Rectal smooth muscle tissue (tissue), 1 donor: ENCODE measurements at regions not wholly inside any gene's neighbourhood (a gene's known extent, or its start where the extent isn't known, plus 50 kb on each side); places are given as distances from the start of the nearest gene placed in this dataset.
"Not testable (repeated sequence)": the region's sequence is repeated elsewhere in the genome, so short reads cannot be mapped to it uniquely, and the experiment has no call there.

Source experiments
- H3K27ac ChIP-seq: one replicate; pipeline ENCODE4 v1.7.0; 2013; ENCODE audit warnings: low read depth, low read length, inconsistent platforms
- H3K27me3 ChIP-seq: one replicate; pipeline ENCODE4 v1.7.0; 2013; ENCODE audit warnings: low read length; ENCODE audit not compliant: control insufficient read depth, insufficient read depth
- H3K36me3 ChIP-seq: one replicate; pipeline ENCODE4 v1.7.0; 2013; ENCODE audit warnings: low read length; ENCODE audit not compliant: control insufficient read depth, insufficient read depth
- H3K4me1 ChIP-seq: one replicate; pipeline ENCODE4 v1.7.0; 2013; ENCODE audit warnings: low read length; ENCODE audit not compliant: control insufficient read depth, insufficient read depth
- H3K4me3 ChIP-seq: one replicate; pipeline ENCODE4 v1.7.0; 2013; ENCODE audit warnings: low read length
- H3K9ac ChIP-seq: one replicate; pipeline ENCODE4 v1.7.0; 2013; ENCODE audit warnings: low read length

DNA sequence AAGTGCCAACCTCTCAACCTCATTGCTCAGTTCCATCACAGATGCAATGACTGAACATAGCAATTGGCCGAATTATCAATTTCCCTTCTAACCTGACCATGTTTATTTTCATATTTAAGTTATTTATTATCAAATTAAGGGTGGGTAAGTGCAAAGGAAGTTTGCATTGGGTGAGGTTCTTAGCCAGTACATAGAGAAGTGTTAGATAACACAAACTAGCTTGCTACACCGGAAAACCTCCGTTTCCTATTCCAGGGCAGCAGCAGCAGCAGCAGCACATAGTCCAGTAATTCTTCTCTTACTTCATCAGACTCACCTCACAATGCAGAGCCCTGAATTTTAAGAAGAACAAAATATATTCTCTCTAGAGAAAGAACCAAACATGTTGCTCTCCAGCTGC, 200.5 kb upstream of the OR4E1 start:
- no peaks in the 10 kb centered on the region for H3K36me3 ChIP-seq
- H3K27ac ChIP-seq: no peak overlapping the region
- H3K4me3 ChIP-seq: no peak overlapping the region
- H3K9ac ChIP-seq: no peak overlapping the region
- H3K4me1 ChIP-seq: no peaks in the 10 kb centered on the region
- no peaks in the 10 kb centered on the region for H3K27me3 ChIP-seq

DNA sequence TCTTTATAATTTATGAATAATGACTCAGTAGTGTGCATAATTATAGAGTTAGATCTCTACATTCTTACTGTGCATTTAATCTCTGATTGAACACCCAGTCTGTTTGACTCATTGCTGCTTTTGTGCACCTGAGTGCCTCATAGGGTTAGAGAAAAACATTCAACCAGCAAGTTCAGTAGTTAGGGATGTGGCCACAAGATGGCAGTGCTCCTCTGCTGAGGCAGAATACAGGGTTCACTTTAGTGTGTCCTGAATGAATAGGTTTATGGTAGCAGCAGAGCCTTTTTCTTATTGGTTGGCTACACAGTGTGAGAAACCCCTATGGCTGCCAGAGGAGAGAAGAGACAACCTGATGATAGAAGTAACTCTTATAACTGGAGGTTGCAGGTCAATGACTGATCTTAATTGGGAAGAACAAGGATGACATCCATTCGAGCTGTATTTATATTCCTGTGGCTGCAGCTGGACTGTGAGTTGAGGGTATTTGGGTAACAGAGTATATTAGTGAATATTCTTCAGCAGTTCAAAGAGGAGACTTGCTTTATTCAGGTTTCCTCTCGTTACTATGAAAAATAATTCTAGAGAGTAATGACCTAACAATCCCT, 194.9 kb upstream of the OR4E1 start:
- H3K4me3 ChIP-seq: no peak overlapping the region

DNA sequence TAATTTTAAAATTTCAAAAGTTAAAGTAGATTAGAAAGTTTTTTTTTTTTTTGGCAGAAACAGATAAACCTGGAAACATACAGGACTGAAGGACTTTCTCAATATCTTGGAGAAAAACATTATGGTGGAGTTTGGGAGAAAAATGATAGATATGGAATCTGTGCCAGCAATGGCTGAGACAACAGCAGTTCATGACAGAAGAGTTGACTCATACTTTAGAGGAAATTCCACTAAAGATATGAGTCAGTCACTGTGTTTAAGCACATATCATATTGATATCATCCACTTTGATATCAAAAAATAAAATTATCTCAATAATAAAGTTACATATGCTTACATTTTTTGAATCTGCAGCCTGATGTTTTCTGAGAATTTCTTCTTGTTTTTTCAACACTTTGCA, 193.9 kb upstream of the OR4E1 start:
- Histone ChIP-seq H3K27me3 (no peaks in the 10 kb centered on the region), H3K36me3 (no peaks in the 10 kb centered on the region), H3K4me1 (no peaks in the 10 kb centered on the region), H3K27ac (no peak overlapping the region), H3K9ac (no peak overlapping the region), H3K4me3 (no peak overlapping the region)

More for the DNA sequence above, 194.9 kb upstream of the OR4E1 start:
- Histone ChIP-seq H3K27ac (no peak overlapping the region), H3K36me3 (no peaks in the 10 kb centered on the region), H3K4me1 (no peaks in the 10 kb centered on the region), H3K9ac (no peak overlapping the region), H3K27me3 (no peaks in the 10 kb centered on the region)

DNA sequence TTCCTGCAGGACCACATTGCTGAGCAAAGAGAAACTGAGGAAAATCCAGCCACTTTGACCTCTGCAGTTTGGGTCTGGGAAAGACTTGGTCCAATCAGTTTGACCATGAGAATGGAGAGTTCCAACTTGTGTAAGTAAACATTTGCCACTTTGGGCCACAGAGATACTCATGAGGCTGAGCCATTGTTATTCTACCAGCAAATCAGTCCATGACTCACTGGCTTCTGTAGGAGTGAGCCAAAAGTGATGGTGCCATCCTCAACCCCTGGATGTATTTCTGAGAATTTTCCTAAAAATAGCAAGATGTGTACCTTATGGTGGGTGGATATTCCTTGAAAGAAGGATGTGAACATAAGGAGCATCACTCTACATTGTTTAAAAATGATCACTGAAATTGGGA, 192.9 kb upstream of the OR4E1 start:
- Histone ChIP-seq H3K27ac (no peak overlapping the region), H3K4me1 (no peaks in the 10 kb centered on the region), H3K27me3 (no peaks in the 10 kb centered on the region), H3K9ac (no peak overlapping the region), H3K36me3 (no peaks in the 10 kb centered on the region), H3K4me3 (no peak overlapping the region)

DNA sequence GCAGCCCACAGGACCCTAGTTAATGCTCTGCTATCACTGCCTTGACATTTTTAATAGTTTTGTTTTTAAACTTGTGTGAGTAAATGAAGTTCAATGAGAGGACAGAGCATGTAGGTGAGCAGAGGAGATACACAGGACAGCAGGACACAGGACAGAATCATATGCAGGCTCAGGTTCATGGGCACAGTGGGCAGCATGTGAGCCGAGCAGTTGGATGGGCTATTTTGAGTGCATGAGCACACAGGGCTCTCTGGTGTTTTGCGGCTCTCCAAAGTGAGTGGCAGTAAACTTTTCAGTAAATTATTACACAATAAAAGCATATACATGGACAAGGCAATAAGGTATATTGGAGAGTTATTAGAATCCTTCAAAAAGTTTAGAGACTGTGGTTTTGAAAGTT, 189.7 kb upstream of the OR4E1 start:
- H3K27me3 ChIP-seq: no peaks in the 10 kb centered on the region
- H3K4me3 ChIP-seq: no peak overlapping the region
- no peak overlapping the region for H3K27ac ChIP-seq
- H3K9ac ChIP-seq: no peak overlapping the region
- H3K36me3 ChIP-seq: no peaks in the 10 kb centered on the region
- no peaks in the 10 kb centered on the region for H3K4me1 ChIP-seq

DNA sequence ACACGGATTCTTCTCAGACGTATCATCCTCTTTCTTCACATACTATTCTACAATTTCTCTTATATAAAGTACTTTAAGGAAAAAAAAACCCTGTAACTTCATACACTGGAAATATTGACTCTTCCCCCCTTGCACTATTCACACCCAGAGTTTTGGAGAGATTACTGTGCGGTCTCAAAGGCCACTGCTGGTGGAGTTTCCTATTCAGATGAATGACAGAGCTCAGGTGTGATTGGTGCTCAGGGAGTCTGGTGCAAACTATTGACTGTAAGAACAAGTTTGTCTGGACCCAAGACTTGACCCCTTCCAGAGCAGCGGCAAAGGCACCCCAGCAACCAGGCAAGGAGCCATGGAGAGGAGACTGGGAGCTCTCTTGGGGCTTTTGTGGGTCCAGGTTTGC, 187.5 kb upstream of the OR4E1 start:
- Histone ChIP-seq H3K27me3 (no peaks in the 10 kb centered on the region), H3K4me3 (no peak overlapping the region), H3K9ac (no peak overlapping the region), H3K4me1 (no peaks in the 10 kb centered on the region), H3K36me3 (no peaks in the 10 kb centered on the region), H3K27ac (no peak overlapping the region)

DNA sequence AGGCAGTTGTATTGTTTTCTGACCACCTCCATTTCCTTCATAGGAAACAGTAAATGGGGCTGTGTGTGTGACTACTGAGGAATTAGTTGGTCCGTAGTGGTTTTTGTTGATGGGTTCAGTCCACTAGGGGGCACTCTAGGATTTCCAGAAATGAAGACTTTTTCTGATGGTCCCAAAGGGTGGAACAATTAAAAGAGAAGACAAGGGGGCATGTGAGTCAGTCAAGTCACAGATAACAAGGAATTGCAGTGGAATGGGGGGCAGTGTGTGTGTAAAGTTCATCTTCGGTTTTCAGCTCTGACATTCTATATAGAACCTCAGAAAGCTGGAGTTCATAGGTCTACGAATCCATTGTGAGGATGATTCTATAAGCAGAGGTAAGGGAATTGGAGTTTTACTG, 186.6 kb upstream of the OR4E1 start:
- H3K4me3 ChIP-seq: no peak overlapping the region
- H3K36me3 ChIP-seq: no peaks in the 10 kb centered on the region

DNA sequence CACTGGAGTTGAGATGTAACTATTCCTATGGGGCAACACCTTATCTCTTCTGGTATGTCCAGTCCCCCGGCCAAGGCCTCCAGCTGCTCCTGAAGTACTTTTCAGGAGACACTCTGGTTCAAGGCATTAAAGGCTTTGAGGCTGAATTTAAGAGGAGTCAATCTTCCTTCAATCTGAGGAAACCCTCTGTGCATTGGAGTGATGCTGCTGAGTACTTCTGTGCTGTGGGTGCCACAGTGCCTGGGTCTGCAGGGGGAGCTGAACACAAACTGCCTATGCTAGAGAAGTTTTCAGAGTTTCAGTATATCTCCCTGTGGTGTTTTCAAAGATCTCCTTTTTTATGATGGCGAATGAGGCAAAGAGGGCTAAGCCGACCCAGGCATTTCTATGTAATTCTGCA, 179.2 kb upstream of the OR4E1 start:
- Histone ChIP-seq H3K4me1 (no peaks in the 10 kb centered on the region), H3K36me3 (no peaks in the 10 kb centered on the region), H3K4me3 (no peak overlapping the region), H3K27me3 (no peaks in the 10 kb centered on the region), H3K27ac (no peak overlapping the region), H3K9ac (no peak overlapping the region)

More for the DNA sequence above, 186.6 kb upstream of the OR4E1 start:
- no peak overlapping the region for H3K9ac ChIP-seq
- H3K27ac ChIP-seq: no peak overlapping the region
- no peaks in the 10 kb centered on the region for H3K4me1 ChIP-seq
- no peaks in the 10 kb centered on the region for H3K27me3 ChIP-seq

DNA sequence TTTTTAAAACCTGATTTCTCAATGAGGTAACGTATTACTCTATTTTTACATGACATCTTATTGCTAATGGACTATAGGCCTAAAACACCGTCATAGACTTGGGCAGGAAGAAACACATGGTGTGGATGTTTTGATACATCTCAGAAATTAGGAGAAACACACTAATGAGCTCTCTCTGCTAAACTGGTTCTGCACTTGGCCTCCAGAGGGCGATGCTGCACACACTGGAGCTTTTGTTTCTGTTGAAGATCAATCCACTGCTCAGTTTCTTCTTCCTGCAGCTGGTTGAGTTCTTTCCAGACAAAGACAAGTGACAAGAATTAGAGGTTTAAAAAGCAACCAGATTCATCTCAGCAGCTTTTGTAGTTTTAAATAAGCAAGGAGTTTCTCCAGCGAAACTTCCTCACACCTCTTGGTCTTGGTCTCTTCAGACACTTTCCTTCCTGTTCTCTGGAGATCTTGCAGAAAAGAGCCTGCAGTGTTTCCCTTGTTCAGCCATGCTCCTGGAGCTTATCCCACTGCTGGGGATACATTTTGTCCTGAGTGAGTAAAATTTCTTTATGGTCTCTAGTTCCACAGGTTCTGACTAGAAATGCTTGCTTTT, 178.5 kb upstream of the OR4E1 start:
- Histone ChIP-seq H3K9ac (no peak overlapping the region), H3K36me3 (no peaks in the 10 kb centered on the region), H3K27me3 (no peaks in the 10 kb centered on the region), H3K27ac (no peak overlapping the region), H3K4me1 (no peaks in the 10 kb centered on the region), H3K4me3 (no peak overlapping the region)

DNA sequence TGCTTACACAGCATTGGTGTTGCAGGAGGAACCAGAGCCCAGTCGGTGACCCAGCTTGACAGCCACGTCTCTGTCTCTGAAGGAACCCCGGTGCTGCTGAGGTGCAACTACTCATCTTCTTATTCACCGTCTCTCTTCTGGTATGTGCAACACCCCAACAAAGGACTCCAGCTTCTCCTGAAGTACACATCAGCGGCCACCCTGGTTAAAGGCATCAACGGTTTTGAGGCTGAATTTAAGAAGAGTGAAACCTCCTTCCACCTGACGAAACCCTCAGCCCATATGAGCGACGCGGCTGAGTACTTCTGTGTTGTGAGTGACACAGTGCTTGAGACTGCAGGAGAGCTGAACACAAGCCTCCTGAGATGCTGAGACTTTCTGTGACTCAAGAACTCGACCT, 173.3 kb upstream of the OR4E1 start:
- not testable (repeated sequence) for H3K4me1 ChIP-seq, H3K36me3 ChIP-seq, H3K27ac ChIP-seq, H3K4me3 ChIP-seq, H3K9ac ChIP-seq, H3K27me3 ChIP-seq

DNA sequence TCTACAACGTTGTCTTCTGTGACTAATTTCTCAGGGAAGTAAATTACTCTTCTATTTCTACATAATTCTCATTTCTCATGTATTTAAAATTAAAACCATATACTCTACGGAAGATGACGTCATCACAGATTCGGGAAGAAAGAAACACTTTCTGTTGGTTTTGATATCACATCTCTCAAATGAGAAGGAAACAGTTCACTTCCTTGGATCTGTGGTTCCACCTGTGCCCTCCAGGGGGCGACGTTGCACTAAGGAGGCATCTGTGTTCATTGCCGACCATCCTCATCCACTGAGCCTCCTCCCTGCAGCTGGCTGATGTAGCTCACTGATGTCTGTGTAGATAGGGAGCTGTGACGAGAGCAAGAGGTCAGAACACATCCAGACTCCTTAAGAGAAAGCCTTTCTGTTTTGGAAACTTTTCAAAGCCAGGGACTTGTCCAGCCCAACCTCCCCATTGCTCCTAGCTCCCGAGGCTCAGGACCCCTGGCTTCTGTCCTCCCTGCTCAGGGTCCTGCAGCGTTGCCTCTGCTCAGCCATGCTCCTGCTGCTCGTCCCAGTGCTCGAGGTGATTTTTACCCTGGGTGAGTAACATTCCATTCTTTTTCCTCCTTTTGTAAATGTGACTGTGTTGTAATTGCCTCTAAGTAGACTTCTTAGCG, 172.7 kb upstream of the OR4E1 start:
- Histone ChIP-seq H3K27me3 (no peaks in the 10 kb centered on the region), H3K36me3 (no peaks in the 10 kb centered on the region), H3K4me3 (no peak overlapping the region), H3K27ac (no peak overlapping the region), H3K9ac (no peak overlapping the region), H3K4me1 (no peaks in the 10 kb centered on the region)

DNA sequence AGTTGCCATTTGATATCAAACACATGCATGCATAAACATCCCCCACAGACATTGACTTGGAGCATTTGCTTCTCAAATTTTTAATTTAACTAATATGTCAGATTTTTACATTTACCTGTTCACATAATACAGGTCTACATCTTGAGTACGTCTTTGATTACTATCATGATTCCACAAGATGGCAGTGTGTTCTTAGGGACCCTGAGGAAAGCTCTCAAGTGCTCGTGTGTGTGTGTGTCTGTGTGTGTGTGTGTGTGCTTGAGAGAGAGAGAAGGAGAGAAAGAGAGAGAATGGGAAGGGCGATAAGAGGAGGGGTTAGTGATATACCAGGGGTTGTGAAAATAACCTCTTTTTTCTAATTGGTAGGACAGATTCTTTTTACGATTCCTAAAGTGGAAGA, 167.1 kb upstream of the OR4E1 start:
- no peak overlapping the region for H3K9ac ChIP-seq
- no peak overlapping the region for H3K27ac ChIP-seq
- H3K4me3 ChIP-seq: no peak overlapping the region
- H3K4me1 ChIP-seq: no peaks in the 10 kb centered on the region
- no peaks in the 10 kb centered on the region for H3K27me3 ChIP-seq
- no peaks in the 10 kb centered on the region for H3K36me3 ChIP-seq

DNA sequence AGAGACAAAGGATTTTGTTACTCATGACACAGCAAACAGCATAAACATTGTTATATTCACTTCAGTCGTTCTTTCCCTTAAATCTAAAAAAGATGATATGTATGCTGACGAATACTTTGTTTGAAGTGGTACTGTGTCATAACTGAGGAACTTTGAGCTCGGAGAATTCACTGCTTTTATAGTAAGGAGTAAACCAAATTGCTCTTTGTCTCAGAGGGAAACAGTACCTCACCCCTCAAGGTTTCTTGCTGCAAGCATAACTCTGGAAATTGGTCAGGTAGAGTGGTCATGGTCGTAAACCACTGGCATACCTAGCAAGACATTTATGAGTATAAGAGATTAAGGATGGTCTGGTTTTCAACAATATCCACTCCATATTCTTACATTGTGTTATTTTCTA, 160.2 kb upstream of the OR4E1 start:
- H3K27me3 ChIP-seq: no peaks in the 10 kb centered on the region
- no peaks in the 10 kb centered on the region for H3K4me1 ChIP-seq
- H3K4me3 ChIP-seq: no peak overlapping the region
- no peak overlapping the region for H3K27ac ChIP-seq
- H3K9ac ChIP-seq: no peak overlapping the region
- no peaks in the 10 kb centered on the region for H3K36me3 ChIP-seq
